ENCODE measurements at regions not wholly inside any gene's neighbourhood (a gene's known extent, or its start where the extent isn't known, plus 50 kb on each side); places are given as distances from the start of the nearest gene placed in this dataset.

DNA sequence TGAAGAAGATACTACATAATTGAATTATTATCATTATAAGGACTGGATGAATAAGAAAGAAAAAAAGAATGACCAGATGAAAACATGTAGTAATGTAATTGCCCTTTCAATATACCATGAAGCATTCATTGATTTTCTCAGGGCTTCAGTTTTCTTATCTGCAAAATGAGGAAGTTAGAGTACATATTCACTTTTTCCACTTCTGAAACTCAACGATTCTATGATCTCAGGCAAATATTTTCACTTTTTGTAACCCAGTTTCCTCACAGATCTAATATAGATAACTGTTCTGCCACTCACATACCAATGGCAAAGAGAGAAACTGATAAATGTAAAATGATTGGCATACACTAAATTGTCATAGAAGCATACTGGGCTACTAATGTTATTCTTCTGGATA is 856.6 kb upstream of the KLHL1 start:
- H3K4me2 ChIP-seq (ENCODE audit: low read depth, low read length) = no peak overlapping the region
- intact Hi-C loops (cut with micrococcal nuclease; ENCODE audit: unreplicated experiment) (loop anchor here (1.0 kb wide), 4 partner anchors 124 to 342 kb away; no protein-coding TSS in a partner anchor), in situ Hi-C loops (cut with HindIII; ENCODE audit: extremely low pct_ligation_motif_present, low pct_unique_long_range_greater_than_20kb) (loop anchor here (10.0 to 25.0 kb wide), 2 partner anchors 170 to 328 kb away; no protein-coding TSS in a partner anchor)
- no peaks in the 10 kb centered on the region for H3K79me2 ChIP-seq (ENCODE audit: insufficient read depth, low read length)
- CTCF ChIA-PET (ENCODE audit: low intra/inter-chr PET ratio, low total read pairs) = interaction anchor here (0.6 to 2.2 kb wide), 2 partner anchors 169 to 342 kb away, joined by 3 to 13 read pairs; no protein-coding TSS in a partner anchor
- H3K9me3 ChIP-seq (ENCODE audit: low read length) = no peaks in the 10 kb centered on the region
- TF ChIP-seq ZNF34 (CRISPR knock-in tag; IDR thresholded peaks at IDR 0.05; ENCODE audit: borderline replicate concordance) (no peak), SMARCE1 (IDR thresholded peaks at IDR 0.05; ENCODE audit: borderline replicate concordance) (no peak), PHF21A (CRISPR knock-in tag; IDR thresholded peaks at IDR 0.05) (no peak), ZSCAN20 (CRISPR knock-in tag; IDR thresholded peaks at IDR 0.05; ENCODE audit: borderline replicate concordance) (no peak)
- TF ChIP-seq, protein P1, sequence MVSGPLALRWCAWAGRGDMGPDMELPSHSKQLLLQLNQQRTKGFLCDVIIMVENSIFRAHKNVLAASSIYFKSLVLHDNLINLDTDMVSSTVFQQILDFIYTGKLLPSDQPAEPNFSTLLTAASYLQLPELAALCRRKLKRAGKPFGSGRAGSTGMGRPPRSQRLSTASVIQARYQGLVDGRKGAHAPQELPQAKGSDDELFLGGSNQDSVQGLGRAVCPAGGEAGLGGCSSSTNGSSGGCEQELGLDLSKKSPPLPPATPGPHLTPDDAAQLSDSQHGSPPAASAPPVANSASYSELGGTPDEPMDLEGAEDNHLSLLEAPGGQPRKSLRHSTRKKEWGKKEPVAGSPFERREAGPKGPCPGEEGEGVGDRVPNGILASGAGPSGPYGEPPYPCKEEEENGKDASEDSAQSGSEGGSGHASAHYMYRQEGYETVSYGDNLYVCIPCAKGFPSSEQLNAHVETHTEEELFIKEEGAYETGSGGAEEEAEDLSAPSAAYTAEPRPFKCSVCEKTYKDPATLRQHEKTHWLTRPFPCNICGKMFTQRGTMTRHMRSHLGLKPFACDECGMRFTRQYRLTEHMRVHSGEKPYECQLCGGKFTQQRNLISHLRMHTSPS (CRISPR knock-in tag; IDR thresholded peaks at IDR 0.05; ENCODE audit: low read depth) = no peak
- 0% methylated on average over 1 of the region's 1 CpG for WGBS (ENCODE audit: low lambda C conversion rate)
- no peak overlapping the region for H3K9ac ChIP-seq (ENCODE audit: insufficient read depth, low read depth, low read length)
- FAIRE-seq (no peak), DNase-seq (ENCODE audit: low spot score) (no peak), ATAC-seq (no peak)
- no peak overlapping the region for H2AFZ ChIP-seq (ENCODE audit: low read length)
- H4K20me1 ChIP-seq (ENCODE audit: insufficient read depth, low read length) = no peaks in the 10 kb centered on the region
- H3K27ac ChIP-seq (ENCODE audit: extremely low read length, insufficient read depth, low read length) = no peak overlapping the region
- BruUV-seq (replicated peaks) = no TSS peak
- H3K36me3 ChIP-seq (replicated peaks in 1 of 2; ENCODE audit: control insufficient read depth in 1 of 2, insufficient read depth in 2 of 2, low read length in 2 of 2) = no peaks in the 10 kb centered on the region
- no peaks in the 10 kb centered on the region for H3K27me3 ChIP-seq (ENCODE audit: control insufficient read depth in 1 of 2, insufficient read depth in 2 of 2, low read length in 2 of 2)
- no peak overlapping the region for H3K4me3 ChIP-seq (replicated peaks in 1 of 3; ENCODE audit: insufficient read depth in 1 of 3, low read depth in 2 of 3, low read length in 3 of 3)
- no peaks in the 10 kb centered on the region for H3K4me1 ChIP-seq (ENCODE audit: insufficient read depth, low read length)
- POLR2A ChIA-PET = no interaction called here

GRCh38 chr13:70964124-70964523 is 855.9 kb upstream of the KLHL1 start:
- Histone ChIP-seq H3K4me2 (ENCODE audit: low read depth, low read length) (no peak overlapping the region), H3K79me2 (ENCODE audit: insufficient read depth, low read length) (no peaks in the 10 kb centered on the region), H3K9me3 (ENCODE audit: low read length) (no peaks in the 10 kb centered on the region), H3K36me3 (replicated peaks in 1 of 2; ENCODE audit: control insufficient read depth in 1 of 2, insufficient read depth in 2 of 2, low read length in 2 of 2) (no peaks in the 10 kb centered on the region), H3K9ac (ENCODE audit: insufficient read depth, low read depth, low read length) (no peak overlapping the region), H2AFZ (ENCODE audit: low read length) (no peak overlapping the region), H4K20me1 (ENCODE audit: insufficient read depth, low read length) (no peaks in the 10 kb centered on the region), H3K27ac (ENCODE audit: extremely low read length, insufficient read depth, low read length) (no peak overlapping the region), H3K27me3 (ENCODE audit: control insufficient read depth in 1 of 2, insufficient read depth in 2 of 2, low read length in 2 of 2) (no peaks in the 10 kb centered on the region), H3K4me3 (replicated peaks in 1 of 3; ENCODE audit: insufficient read depth in 1 of 3, low read depth in 2 of 3, low read length in 3 of 3) (no peak overlapping the region), H3K4me1 (ENCODE audit: insufficient read depth, low read length) (no peaks in the 10 kb centered on the region)
- ChIA-PET POLR2A (no interaction called here), CTCF (ENCODE audit: low intra/inter-chr PET ratio, low total read pairs) (interaction anchor here (0.6 to 2.2 kb wide), 3 partner anchors 168 to 341 kb away, joined by 3 to 13 read pairs (median 3); no protein-coding TSS in a partner anchor)
- in situ Hi-C loops (cut with HindIII; ENCODE audit: extremely low pct_ligation_motif_present, low pct_unique_long_range_greater_than_20kb) (loop anchor here (10.0 to 25.0 kb wide), 2 partner anchors 169 to 327 kb away; no protein-coding TSS in a partner anchor), intact Hi-C loops (cut with micrococcal nuclease; ENCODE audit: unreplicated experiment) (loop anchor here (1.0 kb wide), 4 partner anchors 123 to 341 kb away; no protein-coding TSS in a partner anchor)
- FAIRE-seq (no peak), ATAC-seq (peak; percentile 96), DNase-seq (ENCODE audit: low spot score) (peak; percentile 38)
- no TSS peak for BruUV-seq (replicated peaks)
- WGBS (ENCODE audit: low lambda C conversion rate) = 0% methylated on average over 2 of the region's 2 CpGs
- TF ChIP-seq ATF5 (CRISPR knock-in tag; IDR thresholded peaks at IDR 0.05; ENCODE audit: low read depth) = no peak
- TF ChIP-seq HOXA5 (CRISPR knock-in tag; IDR thresholded peaks at IDR 0.05) = no peak
- no peak for TF ChIP-seq ZNF260 (CRISPR knock-in tag; IDR thresholded peaks at IDR 0.05; ENCODE audit: borderline replicate concordance, low read depth)
- TF ChIP-seq ZNF709 (CRISPR knock-in tag; IDR thresholded peaks at IDR 0.05) = no peak
- no peak for TF ChIP-seq FOXC1 (CRISPR knock-in tag; IDR thresholded peaks at IDR 0.05; ENCODE audit: borderline replicate concordance)
- TF ChIP-seq RAD21 (CRISPR knock-in tag; IDR thresholded peaks at IDR 0.05) = 0 out of 2 replicates have a peak, but pooled peaks have one; percentile 27
- no peak for TF ChIP-seq ZMAT5 (CRISPR knock-in tag; IDR thresholded peaks at IDR 0.05; ENCODE audit: borderline replicate concordance, low read depth)
- TF ChIP-seq XBP1 (CRISPR knock-in tag; IDR thresholded peaks at IDR 0.05) = no peak
- no peak for TF ChIP-seq HNRNPH1 (optimal IDR thresholded peaks at IDR 0.05; ENCODE audit: low read depth, low read length)
- no peak for TF ChIP-seq ZNF777 (CRISPR knock-in tag; IDR thresholded peaks at IDR 0.05)
- TF ChIP-seq ZNF768 (CRISPR knock-in tag; IDR thresholded peaks at IDR 0.05) = no peak
- TF ChIP-seq STAG1 (CRISPR knock-in tag; IDR thresholded peaks at IDR 0.05) = peak; percentile 87
- TF ChIP-seq SRF (IDR thresholded peaks at IDR 0.05; ENCODE audit: low read depth, low read length) = no peak
